Smooth muscle cell (in vitro differentiated cells): ENCODE measurements at regions not wholly inside any gene's neighbourhood (a gene's known extent, or its start where the extent isn't known, plus 50 kb on each side); places are given as distances from the start of the nearest gene placed in this dataset.

Experiments used
- DNase-seq: peaks from one replicate; lab custom pipeline; 2025; ENCODE audit not compliant: unreplicated experiment; lab: John Stamatoyannopoulos, UW
- H2AFZ ChIP-seq: fragments of 200-600 bp; sonication (generic); 2 replicates; pipeline ENCODE4 v1.6.0; 2016; ENCODE audit warnings: antibody characterized with exemption, low read depth, mild to moderate bottlenecking
- H3F3A ChIP-seq: fragments of 200-600 bp; sonication (generic); 2 replicates; pipeline ENCODE4 v1.6.0; 2017; ENCODE audit warnings: antibody characterized with exemption, low read depth
- H3K27ac ChIP-seq: fragments of 200-600 bp; sonication (generic); 2 replicates; pipeline ENCODE4 v1.5.1; 2016; ENCODE audit warnings: low read depth, mild to moderate bottlenecking
- H3K27me3 ChIP-seq: fragments of 200-600 bp; sonication (generic); 2 replicates; pipeline ENCODE4 v1.6.1; 2016; ENCODE audit warnings: low read depth, mild to moderate bottlenecking
- H3K36me3 ChIP-seq: fragments of 200-600 bp; sonication (generic); 2 replicates; pipeline ENCODE4 v1.5.1; 2016; ENCODE audit warnings: low read depth
- H3K4me1 ChIP-seq: fragments of 200-600 bp; sonication (generic); 2 replicates; pipeline ENCODE4 v1.5.1; 2016; ENCODE audit warnings: low read depth
- H3K4me2 ChIP-seq: fragments of 200-600 bp; sonication (generic); 2 replicates; pipeline ENCODE4 v1.6.0; 2016; ENCODE audit warnings: mild to moderate bottlenecking
- H3K4me3 ChIP-seq: fragments of 200-600 bp; sonication (generic); 2 replicates; pipeline ENCODE4 v1.5.1; 2016; ENCODE audit warnings: mild to moderate bottlenecking
- H3K79me2 ChIP-seq: fragments of 200-600 bp; sonication (generic); 2 replicates; pipeline ENCODE4 v1.6.0; 2016; ENCODE audit warnings: low read depth, mild to moderate bottlenecking
- H3K9ac ChIP-seq: fragments of 200-600 bp; sonication (generic); 2 replicates; pipeline ENCODE4 v1.6.0; 2016; ENCODE audit warnings: low read depth
- H3K9me3 ChIP-seq: fragments of 200-600 bp; sonication (generic); replicated peaks from 2 replicates; pipeline ENCODE4 v1.5.1; 2016; ENCODE audit warnings: low read depth
- H4K20me1 ChIP-seq: fragments of 200-600 bp; sonication (generic); 2 replicates; pipeline ENCODE4 v1.6.0; 2016; ENCODE audit warnings: low read depth
- CTCF ChIP-seq: fragments of 200-600 bp; sonication (generic); IDR thresholded peaks from 2 replicates; pipeline ENCODE4 v1.5.1; 2017; ENCODE audit warnings: borderline replicate concordance, mild to moderate bottlenecking, antibody characterized with exemption; ENCODE audit not compliant: insufficient read depth, poor library complexity, severe bottlenecking
- WGBS: methylation state at CpG from one replicate; pipeline ENCODE4 v1.1.7; 2016; ENCODE audit warnings: low lambda C conversion rate; 5-methylcytosine and 5-hydroxymethylcytosine counted together

- H3K4me2 ChIP-seq = no peak overlapping the region
- TF ChIP-seq CTCF = no peak
- no peaks in the 10 kb centered on the region for H3K79me2 ChIP-seq
- no peaks in the 10 kb centered on the region for H3K36me3 ChIP-seq
- no peaks in the 10 kb centered on the region for H4K20me1 ChIP-seq
- no peaks in the 10 kb centered on the region for H3K4me1 ChIP-seq
- no peaks in the 10 kb centered on the region for H3K27me3 ChIP-seq
- WGBS = 55% methylated on average over 3 of the region's 3 CpGs
- no peak overlapping the region for H2AFZ ChIP-seq
- H3K9ac ChIP-seq = no peak overlapping the region
- H3F3A ChIP-seq = no peaks in the 10 kb centered on the region
- no peak overlapping the region for H3K4me3 ChIP-seq
- no peak for DNase-seq
- H3K9me3 ChIP-seq = no peaks in the 10 kb centered on the region
- no peak overlapping the region for H3K27ac ChIP-seq
Measured at GRCh38 chr15:47352217-47352616, 365.1 kb upstream of the SEMA6D start.

GRCh38 chr15:47355759-47356158, 361.5 kb upstream of the SEMA6D start:
- no peaks in the 10 kb centered on the region for H3K79me2 ChIP-seq
- no peaks in the 10 kb centered on the region for H3F3A ChIP-seq
- no peaks in the 10 kb centered on the region for H3K36me3 ChIP-seq
- no peak for TF ChIP-seq CTCF
- H3K27ac ChIP-seq = no peak overlapping the region
- no peak for DNase-seq
- no peak overlapping the region for H3K4me3 ChIP-seq
- H2AFZ ChIP-seq = no peak overlapping the region
- H3K27me3 ChIP-seq = no peaks in the 10 kb centered on the region
- H3K9ac ChIP-seq = no peak overlapping the region
- no peak overlapping the region for H3K4me2 ChIP-seq
- no peaks in the 10 kb centered on the region for H3K4me1 ChIP-seq
- H3K9me3 ChIP-seq = no peaks in the 10 kb centered on the region
- H4K20me1 ChIP-seq = no peaks in the 10 kb centered on the region

GRCh38 chr15:47356297-47356696, 361.0 kb upstream of the SEMA6D start:
- H3K36me3 ChIP-seq = no peaks in the 10 kb centered on the region
- no peaks in the 10 kb centered on the region for H3K27me3 ChIP-seq
- no peaks in the 10 kb centered on the region for H4K20me1 ChIP-seq
- no peaks in the 10 kb centered on the region for H3F3A ChIP-seq
- H3K4me1 ChIP-seq = no peaks in the 10 kb centered on the region
- H3K4me3 ChIP-seq = no peak overlapping the region
- 90% methylated on average over 2 of the region's 2 CpGs for WGBS
- H3K9ac ChIP-seq = no peak overlapping the region
- no peak overlapping the region for H3K27ac ChIP-seq
- H3K4me2 ChIP-seq = no peak overlapping the region
- no peaks in the 10 kb centered on the region for H3K9me3 ChIP-seq
- no peak for DNase-seq
- no peak for TF ChIP-seq CTCF
- no peak overlapping the region for H2AFZ ChIP-seq
- no peaks in the 10 kb centered on the region for H3K79me2 ChIP-seq

- H3K79me2 ChIP-seq = no peaks in the 10 kb centered on the region
- H4K20me1 ChIP-seq = no peaks in the 10 kb centered on the region
- H3K36me3 ChIP-seq = no peaks in the 10 kb centered on the region
- no peak for DNase-seq
- no peaks in the 10 kb centered on the region for H3K27me3 ChIP-seq
- H3F3A ChIP-seq = no peaks in the 10 kb centered on the region
- H2AFZ ChIP-seq = no peak overlapping the region
- H3K9me3 ChIP-seq = no peaks in the 10 kb centered on the region
- TF ChIP-seq CTCF = no peak
- H3K4me1 ChIP-seq = no peaks in the 10 kb centered on the region
- H3K4me3 ChIP-seq = no peak overlapping the region
- 48% methylated on average over 2 of the region's 2 CpGs for WGBS
- no peak overlapping the region for H3K27ac ChIP-seq
- H3K9ac ChIP-seq = no peak overlapping the region
- no peak overlapping the region for H3K4me2 ChIP-seq
Measured at GRCh38 chr15:47358876-47359275, 358.4 kb upstream of the SEMA6D start.
